ENCODE measurements at regions not wholly inside any gene's neighbourhood (a gene's known extent, or its start where the extent isn't known, plus 50 kb on each side); places are given as distances from the start of the nearest gene placed in this dataset.

GRCh38 chr20:58094698-58095097 is 133.8 kb downstream of the ANKRD60 start:
- Histone ChIP-seq H3K9me3 (ENCODE audit: control insufficient read depth, insufficient read depth, low read length) (no peaks in the 10 kb centered on the region), H3K27me3 (ENCODE audit: control insufficient read depth, insufficient read depth, low read length) (peaks cover 2% of the 10 kb centered on the region), H3K27ac (ENCODE audit: low read length) (no peak overlapping the region), H3K4me3 (ENCODE audit: low read length) (no peak overlapping the region), H3K36me3 (ENCODE audit: control insufficient read depth, insufficient read depth, low read length) (no peaks in the 10 kb centered on the region), H3K4me1 (ENCODE audit: control insufficient read depth, insufficient read depth, low read length) (no peaks in the 10 kb centered on the region)
- Mint-ChIP-seq H3K4me1 (no peaks in the 10 kb centered on the region), H3K9me3 (no peaks in the 10 kb centered on the region), H3K27ac (no peak overlapping the region), H3K27me3 (ENCODE audit: low read depth in 2 of 2) (peaks cover 0 to 9% of the 10 kb centered on the region in 2 donors), H3K36me3 (no peaks in the 10 kb centered on the region), H3K4me3 (no peak overlapping the region)
- no peak for DNase-seq
- ATAC-seq, result no peak
- WGBS (ENCODE audit: insufficient coverage), result 68% methylated on average over 4 of the region's 4 CpGs
- TF ChIP-seq CTCF (IDR thresholded peaks at IDR 0.05), result no peak
- intact Hi-C loops (cut with micrococcal nuclease), result no loop called here

- no peak for ATAC-seq
- peaks cover 2% of the 10 kb centered on the region for H3K27me3 ChIP-seq (ENCODE audit: control insufficient read depth, insufficient read depth, low read length)
- Mint-ChIP-seq H3K27ac (no peak overlapping the region), H3K27me3 (ENCODE audit: low read depth in 2 of 2) (peaks cover 0 to 9% of the 10 kb centered on the region in 2 donors), H3K4me1 (no peaks in the 10 kb centered on the region), H3K9me3 (no peaks in the 10 kb centered on the region), H3K4me3 (no peak overlapping the region), H3K36me3 (no peaks in the 10 kb centered on the region)
- intact Hi-C loops (cut with micrococcal nuclease), result no loop called here
- H3K4me3 ChIP-seq (ENCODE audit: low read length), result no peak overlapping the region
- H3K4me1 ChIP-seq (ENCODE audit: control insufficient read depth, insufficient read depth, low read length), result no peaks in the 10 kb centered on the region
- WGBS (ENCODE audit: insufficient coverage), result 86% methylated on average over 9 of the region's 9 CpGs
- no peak for DNase-seq
- H3K36me3 ChIP-seq (ENCODE audit: control insufficient read depth, insufficient read depth, low read length), result no peaks in the 10 kb centered on the region
- H3K9me3 ChIP-seq (ENCODE audit: control insufficient read depth, insufficient read depth, low read length), result no peaks in the 10 kb centered on the region
- no peak for TF ChIP-seq CTCF (IDR thresholded peaks at IDR 0.05)
- H3K27ac ChIP-seq (ENCODE audit: low read length), result no peak overlapping the region
These were observed 134.3 kb downstream of the ANKRD60 start for GRCh38 chr20:58094160-58094559.

- no peaks in the 10 kb centered on the region for H3K9me3 ChIP-seq (ENCODE audit: control insufficient read depth, insufficient read depth, low read length)
- intact Hi-C loops (cut with micrococcal nuclease), result no loop called here
- no peak for ATAC-seq
- H3K4me3 ChIP-seq (ENCODE audit: low read length), result no peak overlapping the region
- no peak for TF ChIP-seq CTCF (IDR thresholded peaks at IDR 0.05)
- Mint-ChIP-seq H3K4me3 (no peak overlapping the region), H3K27ac (no peak overlapping the region), H3K4me1 (no peaks in the 10 kb centered on the region), H3K36me3 (no peaks in the 10 kb centered on the region), H3K27me3 (ENCODE audit: low read depth in 2 of 2) (peaks cover 0 to 9% of the 10 kb centered on the region in 2 donors), H3K9me3 (no peaks in the 10 kb centered on the region)
- no peak for DNase-seq
- 87% methylated on average over 11 of the region's 11 CpGs for WGBS (ENCODE audit: insufficient coverage)
- H3K27ac ChIP-seq (ENCODE audit: low read length), result no peak overlapping the region
- H3K4me1 ChIP-seq (ENCODE audit: control insufficient read depth, insufficient read depth, low read length), result no peaks in the 10 kb centered on the region
- peaks cover 2% of the 10 kb centered on the region for H3K27me3 ChIP-seq (ENCODE audit: control insufficient read depth, insufficient read depth, low read length)
- no peaks in the 10 kb centered on the region for H3K36me3 ChIP-seq (ENCODE audit: control insufficient read depth, insufficient read depth, low read length)
These were observed 135.6 kb downstream of the ANKRD60 start for GRCh38 chr20:58092871-58093270.

- WGBS (ENCODE audit: insufficient coverage), result 95% methylated on average over 4 of the region's 4 CpGs
- Mint-ChIP-seq H3K4me1 (no peaks in the 10 kb centered on the region), H3K9me3 (no peaks in the 10 kb centered on the region), H3K36me3 (no peaks in the 10 kb centered on the region), H3K27me3 (ENCODE audit: low read depth in 2 of 2) (peaks cover 0 to 7% of the 10 kb centered on the region in 2 donors), H3K27ac (no peak overlapping the region), H3K4me3 (no peak overlapping the region)
- no peaks in the 10 kb centered on the region for H3K9me3 ChIP-seq (ENCODE audit: control insufficient read depth, insufficient read depth, low read length)
- no peak for TF ChIP-seq CTCF (IDR thresholded peaks at IDR 0.05)
- H3K27ac ChIP-seq (ENCODE audit: low read length), result no peak overlapping the region
- peaks cover 2% of the 10 kb centered on the region for H3K27me3 ChIP-seq (ENCODE audit: control insufficient read depth, insufficient read depth, low read length)
- intact Hi-C loops (cut with micrococcal nuclease), result no loop called here
- DNase-seq, result no peak
- no peaks in the 10 kb centered on the region for H3K4me1 ChIP-seq (ENCODE audit: control insufficient read depth, insufficient read depth, low read length)
- no peaks in the 10 kb centered on the region for H3K36me3 ChIP-seq (ENCODE audit: control insufficient read depth, insufficient read depth, low read length)
- ATAC-seq, result no peak
- no peak overlapping the region for H3K4me3 ChIP-seq (ENCODE audit: low read length)
These were observed 136.1 kb downstream of the ANKRD60 start for GRCh38 chr20:58092353-58092752.

Data from natural killer cell (primary cell).